ES-I3 (cell line): ENCODE measurements at regions not wholly inside any gene's neighbourhood (a gene's known extent, or its start where the extent isn't known, plus 50 kb on each side); places are given as distances from the start of the nearest gene placed in this dataset.
"Not testable (repeated sequence)": the region's sequence is repeated elsewhere in the genome, so short reads cannot be mapped to it uniquely, and the experiment has no call there.

Source experiments
- H3K36me3 ChIP-seq: 2 replicates; pipeline ENCODE4 v1.6.1; 2013; ENCODE audit warnings: mild to moderate bottlenecking, low read length, control low read depth, moderate library complexity; ENCODE audit not compliant: insufficient read depth
- H3K4me1 ChIP-seq: 2 replicates; pipeline ENCODE4 v1.6.1; 2013; ENCODE audit warnings: mild to moderate bottlenecking, control low read depth, low read length; ENCODE audit not compliant: insufficient read depth
- H3K9ac ChIP-seq: 2 replicates; pipeline ENCODE4 v1.6.1; 2013; ENCODE audit warnings: low read depth, mild to moderate bottlenecking, low read length, moderate library complexity
- H3K9me3 ChIP-seq: 2 replicates; pipeline ENCODE4 v1.6.1; 2013; ENCODE audit warnings: mild to moderate bottlenecking, low read length, moderate library complexity; ENCODE audit not compliant: control insufficient read depth, insufficient read depth

- H3K9ac ChIP-seq, result no peak overlapping the region
- no peaks in the 10 kb centered on the region for H3K4me1 ChIP-seq
- no peaks in the 10 kb centered on the region for H3K36me3 ChIP-seq
- no peaks in the 10 kb centered on the region for H3K9me3 ChIP-seq
These were observed 652.4 kb upstream of the MEF2C start for GRCh38 chr5:89535411-89535810.

GRCh38 chr5:89534331-89534730 lies 651.3 kb upstream of the MEF2C start:
- H3K9me3 ChIP-seq, result no peaks in the 10 kb centered on the region
- H3K9ac ChIP-seq, result no peak overlapping the region
- H3K36me3 ChIP-seq, result no peaks in the 10 kb centered on the region

GRCh38 chr5:89524785-89525184 lies 641.8 kb upstream of the MEF2C start:
- Histone ChIP-seq H3K9me3 (peaks cover 12% of the 10 kb centered on the region), H3K9ac (no peak overlapping the region), H3K36me3 (no peaks in the 10 kb centered on the region), H3K4me1 (no peaks in the 10 kb centered on the region)

More at GRCh38 chr5:89534331-89534730, 651.3 kb upstream of the MEF2C start:
- no peaks in the 10 kb centered on the region for H3K4me1 ChIP-seq

GRCh38 chr5:89523867-89524266 lies 640.9 kb upstream of the MEF2C start:
- H3K4me1 ChIP-seq, H3K36me3 ChIP-seq, H3K9ac ChIP-seq: not testable (repeated sequence)
- H3K9me3 ChIP-seq, result peaks cover 12% of the 10 kb centered on the region

- H3K9me3 ChIP-seq, result peaks cover 12% of the 10 kb centered on the region
- no peak overlapping the region for H3K9ac ChIP-seq
These were observed 637.8 kb upstream of the MEF2C start for GRCh38 chr5:89520771-89521170.

GRCh38 chr5:89513299-89514044 lies 630.5 kb upstream of the MEF2C start:
- H3K36me3 ChIP-seq, result no peaks in the 10 kb centered on the region
- H3K9me3 ChIP-seq, result no peaks in the 10 kb centered on the region
- H3K9ac ChIP-seq, result no peak overlapping the region

More at GRCh38 chr5:89520771-89521170, 637.8 kb upstream of the MEF2C start:
- Histone ChIP-seq H3K4me1 (no peaks in the 10 kb centered on the region), H3K36me3 (no peaks in the 10 kb centered on the region)

GRCh38 chr5:89504051-89504450 lies 621.1 kb upstream of the MEF2C start:
- Histone ChIP-seq H3K9ac (no peak overlapping the region), H3K4me1 (no peaks in the 10 kb centered on the region)

More at GRCh38 chr5:89513299-89514044, 630.5 kb upstream of the MEF2C start:
- H3K4me1 ChIP-seq, result peaks cover 6% of the 10 kb centered on the region; the same call in 1 of the 2 replicates

GRCh38 chr5:89499787-89500186 lies 616.8 kb upstream of the MEF2C start:
- Histone ChIP-seq H3K9me3 (no peaks in the 10 kb centered on the region), H3K9ac (no peak overlapping the region), H3K36me3 (no peaks in the 10 kb centered on the region), H3K4me1 (no peaks in the 10 kb centered on the region)

More at GRCh38 chr5:89504051-89504450, 621.1 kb upstream of the MEF2C start:
- Histone ChIP-seq H3K36me3 (no peaks in the 10 kb centered on the region), H3K9me3 (no peaks in the 10 kb centered on the region)

- Histone ChIP-seq H3K9ac (no peak overlapping the region), H3K36me3 (no peaks in the 10 kb centered on the region), H3K4me1 (no peaks in the 10 kb centered on the region), H3K9me3 (no peaks in the 10 kb centered on the region)
These were observed 615.7 kb upstream of the MEF2C start for GRCh38 chr5:89498699-89499098.

- H3K4me1 ChIP-seq, result no peaks in the 10 kb centered on the region
- H3K36me3 ChIP-seq, result no peaks in the 10 kb centered on the region
These were observed 610.4 kb upstream of the MEF2C start for GRCh38 chr5:89493414-89493813.

GRCh38 chr5:89484962-89485361 lies 602.0 kb upstream of the MEF2C start:
- Histone ChIP-seq H3K9me3 (no peaks in the 10 kb centered on the region), H3K4me1 (peaks cover 10% of the 10 kb centered on the region; the same call in 1 of the 2 replicates), H3K36me3 (no peaks in the 10 kb centered on the region), H3K9ac (no peak overlapping the region)

More at GRCh38 chr5:89493414-89493813, 610.4 kb upstream of the MEF2C start:
- Histone ChIP-seq H3K9me3 (no peaks in the 10 kb centered on the region), H3K9ac (no peak overlapping the region)

GRCh38 chr5:89480406-89481007 lies 597.5 kb upstream of the MEF2C start:
- no peaks in the 10 kb centered on the region for H3K9me3 ChIP-seq
- no peaks in the 10 kb centered on the region for H3K4me1 ChIP-seq
- no peak overlapping the region for H3K9ac ChIP-seq
- H3K36me3 ChIP-seq, result no peaks in the 10 kb centered on the region

- Histone ChIP-seq H3K4me1 (no peaks in the 10 kb centered on the region), H3K9me3 (no peaks in the 10 kb centered on the region), H3K36me3 (no peaks in the 10 kb centered on the region), H3K9ac (no peak overlapping the region)
These were observed 595.9 kb upstream of the MEF2C start for GRCh38 chr5:89478851-89479250.

- Histone ChIP-seq H3K36me3 (no peaks in the 10 kb centered on the region), H3K9ac (no peak overlapping the region), H3K9me3 (no peaks in the 10 kb centered on the region), H3K4me1 (no peaks in the 10 kb centered on the region)
These were observed 590.2 kb upstream of the MEF2C start for GRCh38 chr5:89473196-89473595.

GRCh38 chr5:89471541-89471940 lies 588.6 kb upstream of the MEF2C start:
- H3K9ac ChIP-seq, result no peak overlapping the region
- H3K36me3 ChIP-seq, result no peaks in the 10 kb centered on the region
- H3K4me1 ChIP-seq, result no peaks in the 10 kb centered on the region
- H3K9me3 ChIP-seq, result no peaks in the 10 kb centered on the region
